GM04504 (cell line): ENCODE measurements at regions not wholly inside any gene's neighbourhood (a gene's known extent, or its start where the extent isn't known, plus 50 kb on each side); places are given as distances from the start of the nearest gene placed in this dataset.

ENCODE experiments used
- DNase-seq: peaks from one replicate; pipeline ENCODE4 v3.0.0-alpha.2; 2012; ENCODE audit warnings: low read depth

DNA sequence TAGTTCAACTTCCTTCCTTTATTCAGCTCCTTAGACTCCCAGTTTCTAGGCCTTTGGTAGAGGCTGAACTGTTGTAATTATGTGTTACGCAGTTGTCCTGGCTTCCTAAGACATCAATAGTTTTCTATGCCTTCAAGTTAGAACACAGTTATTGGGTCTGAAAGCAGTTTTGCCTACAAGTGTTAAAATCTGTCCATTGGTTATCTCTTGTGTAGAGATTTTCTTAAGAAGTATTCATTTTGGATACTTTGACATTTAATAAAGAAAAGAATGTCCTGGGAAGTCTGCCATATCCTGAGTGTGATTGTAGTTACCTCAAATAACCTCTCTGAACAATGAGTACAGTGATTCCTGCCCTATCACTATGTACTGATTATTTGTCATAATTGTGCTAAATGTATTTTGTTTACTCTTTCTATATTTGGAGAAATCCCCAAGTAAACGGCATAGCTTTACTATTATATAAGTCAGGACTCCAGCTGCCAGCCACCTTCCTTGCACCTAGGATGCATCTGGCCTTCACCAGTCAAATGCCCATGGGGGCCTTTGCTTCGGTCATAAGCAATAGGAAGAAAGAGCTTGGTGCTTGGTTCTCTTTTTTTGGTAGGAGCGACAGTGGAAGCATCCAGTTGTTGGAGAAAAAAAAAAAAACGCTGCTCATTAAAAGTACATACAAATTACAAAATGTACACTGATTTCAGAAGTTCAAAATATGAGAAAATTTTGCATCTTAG is 449.5 kb upstream of the PKDCC start:
- no peak for DNase-seq

DNA sequence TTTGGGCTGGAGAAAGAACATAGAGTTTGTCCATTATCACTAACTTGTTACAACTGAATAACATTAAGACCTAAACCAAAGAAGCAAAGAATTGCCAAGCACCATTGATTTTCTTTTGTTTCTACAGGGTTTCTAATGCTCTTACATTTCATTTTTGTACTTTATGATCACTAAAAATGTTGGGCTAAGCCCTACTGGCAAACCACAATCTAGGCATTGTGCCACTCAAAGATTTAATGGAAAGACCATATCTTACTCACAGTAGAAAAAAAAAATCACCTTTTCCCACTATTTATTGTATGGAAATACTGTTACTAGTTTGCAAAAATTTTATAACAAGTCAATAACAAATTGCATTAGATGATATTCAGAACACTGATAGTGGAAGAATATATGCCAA is 447.4 kb upstream of the PKDCC start:
- no peak for DNase-seq

DNA sequence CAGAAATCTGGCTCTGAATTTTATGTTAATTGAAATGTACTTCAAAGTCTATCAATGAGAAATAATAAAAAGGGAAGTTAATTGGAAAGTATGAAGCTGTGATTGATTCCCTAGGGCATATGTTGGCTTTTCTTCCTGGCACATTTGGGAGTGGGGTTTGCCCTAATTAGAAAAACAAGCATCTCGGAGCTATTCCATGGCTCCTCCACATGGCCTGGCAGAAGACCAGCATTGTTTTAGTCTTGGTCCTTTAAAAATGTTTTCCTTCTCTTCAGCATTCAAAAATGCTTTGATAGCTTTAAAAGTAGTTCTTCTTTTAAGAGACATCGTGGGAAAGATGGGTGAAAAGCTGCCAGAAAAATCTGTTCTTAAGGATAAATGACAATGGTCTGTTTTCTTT is 445.5 kb upstream of the PKDCC start:
- DNase-seq, result no peak

DNA sequence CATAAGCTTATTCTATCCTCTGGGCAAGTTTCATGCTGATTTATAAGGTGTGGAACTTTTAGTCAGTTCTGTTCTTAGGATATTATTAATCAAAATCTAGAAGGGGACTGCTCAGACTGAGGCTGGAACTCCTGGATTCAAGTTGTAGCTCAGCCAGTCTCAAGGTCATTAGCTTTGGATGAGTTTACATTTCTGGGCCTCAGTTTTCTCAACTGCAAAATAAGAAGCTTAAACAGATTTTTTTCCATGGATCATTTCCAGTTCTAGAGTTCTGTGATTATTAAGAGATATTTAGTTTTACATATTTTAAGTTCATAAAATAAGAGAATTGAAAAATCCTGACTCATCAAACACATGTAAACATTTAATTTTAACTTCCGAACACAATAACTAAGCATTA is 442.5 kb upstream of the PKDCC start:
- DNase-seq, result no peak

DNA sequence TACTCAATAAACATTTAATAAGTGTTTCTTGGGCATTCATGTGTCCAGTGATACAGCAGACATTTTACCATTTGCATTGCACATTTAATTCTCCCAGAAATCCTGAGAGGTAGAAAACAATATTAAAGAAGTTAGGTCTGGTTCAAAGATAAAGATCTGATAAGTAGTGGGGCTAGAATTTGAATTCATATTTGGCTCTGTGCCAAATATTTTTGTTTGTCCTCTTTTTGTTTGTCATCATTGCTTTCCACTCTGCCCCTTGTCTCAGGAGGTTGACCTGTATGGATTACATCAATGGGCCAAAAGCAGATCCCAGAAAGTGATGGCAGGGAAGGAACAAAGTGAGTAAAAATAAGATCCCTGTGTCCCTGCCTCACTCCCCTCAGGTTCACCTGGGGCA is 441.9 kb upstream of the PKDCC start:
- no peak for DNase-seq

DNA sequence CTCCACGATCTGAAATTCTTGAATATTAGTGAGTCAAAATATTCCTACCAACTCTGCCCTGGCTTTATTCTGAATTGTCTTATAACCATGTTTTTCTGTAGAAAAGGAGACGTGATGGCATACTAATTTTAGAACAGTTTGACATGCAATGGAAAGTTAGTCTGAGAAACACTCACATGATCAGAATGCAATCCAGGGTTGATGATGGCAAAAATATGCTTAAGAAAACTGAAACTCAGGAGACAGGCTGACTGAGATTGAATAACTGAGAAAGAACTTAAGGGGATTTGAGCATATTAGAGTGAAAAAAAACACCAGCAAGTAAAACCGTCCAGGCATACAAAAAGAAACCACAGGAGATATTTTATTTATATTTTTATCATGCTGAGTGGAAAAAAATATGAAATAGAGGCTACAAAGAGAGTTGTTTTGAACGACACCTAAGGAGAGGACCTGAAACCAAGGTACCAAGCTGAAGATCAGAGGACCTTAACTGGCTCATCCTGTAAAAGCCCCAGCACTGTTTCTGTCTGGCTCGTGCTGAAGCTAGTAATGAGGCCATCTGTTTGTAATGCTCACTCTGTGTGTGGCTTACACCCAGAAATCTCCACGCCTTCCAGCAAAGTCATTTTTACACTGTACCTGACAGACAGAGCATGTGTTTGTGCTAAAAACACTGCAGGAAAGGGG is 437.2 kb upstream of the PKDCC start:
- no peak for DNase-seq

DNA sequence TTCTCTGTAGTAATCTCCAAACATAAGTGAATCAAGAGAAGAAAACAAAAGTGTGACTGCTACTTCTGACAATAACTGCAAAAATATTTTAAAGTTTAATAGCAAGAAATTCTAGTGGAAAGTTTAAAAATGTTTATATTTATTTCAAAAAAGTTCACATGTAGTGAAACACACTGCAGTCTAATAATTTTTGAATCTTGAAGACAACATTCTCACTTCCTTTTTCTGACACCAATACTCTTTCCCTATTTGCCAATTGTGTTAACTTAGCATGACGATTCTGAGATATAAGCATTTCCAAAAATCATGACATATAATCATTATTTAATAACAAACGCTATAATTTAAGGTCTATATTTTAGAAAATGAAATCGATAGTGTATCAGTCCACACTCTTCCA is 429.1 kb upstream of the PKDCC start:
- DNase-seq, result no peak

DNA sequence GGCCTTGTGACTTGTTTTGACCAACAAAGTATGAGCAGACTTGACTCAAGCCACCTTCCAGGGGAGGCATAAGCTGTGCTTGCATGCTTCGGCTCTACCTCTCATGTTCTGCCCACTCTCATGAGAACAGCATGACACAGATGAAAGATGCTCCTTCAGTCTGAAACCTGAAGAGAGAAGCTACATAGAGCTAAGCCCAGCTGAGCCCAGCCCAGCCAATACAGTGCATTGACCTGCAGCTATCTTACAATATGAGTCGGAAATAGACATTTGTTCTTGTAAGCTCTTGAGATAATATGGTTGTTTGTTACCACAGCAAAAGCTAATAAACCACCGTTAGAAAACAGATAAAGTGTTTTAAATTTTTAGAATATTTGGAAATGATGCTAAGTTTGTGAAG is 426.7 kb upstream of the PKDCC start:
- no peak for DNase-seq

DNA sequence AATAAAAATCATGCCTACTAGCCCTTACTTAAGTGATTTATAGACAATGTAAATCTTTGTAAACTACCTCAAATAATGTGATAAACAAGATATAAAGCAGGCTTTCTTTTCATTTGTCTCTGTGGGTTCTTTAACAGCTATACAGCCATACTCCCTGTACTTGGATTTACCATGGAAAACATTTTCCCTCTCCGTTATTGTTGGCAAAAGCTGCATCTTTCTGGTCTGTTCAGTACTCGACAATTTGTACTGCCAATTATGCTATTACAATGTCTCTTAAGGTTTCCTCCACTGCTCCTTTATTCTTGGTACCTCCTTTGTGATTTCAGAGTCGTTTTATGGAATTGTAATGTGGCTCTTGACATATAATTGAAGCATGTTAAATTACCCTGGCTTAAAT is 426.3 kb upstream of the PKDCC start:
- no peak for DNase-seq

DNA sequence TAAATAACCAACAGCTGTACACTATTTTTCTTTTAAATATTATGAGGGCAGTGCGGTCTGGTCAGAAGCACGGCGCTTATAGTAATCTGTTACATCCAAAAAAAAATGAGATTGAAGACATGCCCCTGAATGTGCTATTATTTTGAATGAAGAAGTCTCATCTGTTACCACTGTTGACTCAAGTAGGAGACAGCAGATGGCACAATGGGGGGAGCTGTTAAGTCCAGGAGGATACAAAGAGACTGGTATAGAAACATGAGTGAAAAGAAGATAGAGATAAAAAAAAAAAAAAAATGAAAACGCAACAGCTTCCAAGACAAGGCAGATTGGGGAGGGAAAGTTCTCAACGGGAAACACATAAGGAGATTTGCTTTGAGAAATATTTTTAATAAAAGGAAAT is 425.5 kb upstream of the PKDCC start:
- DNase-seq, result no peak

DNA sequence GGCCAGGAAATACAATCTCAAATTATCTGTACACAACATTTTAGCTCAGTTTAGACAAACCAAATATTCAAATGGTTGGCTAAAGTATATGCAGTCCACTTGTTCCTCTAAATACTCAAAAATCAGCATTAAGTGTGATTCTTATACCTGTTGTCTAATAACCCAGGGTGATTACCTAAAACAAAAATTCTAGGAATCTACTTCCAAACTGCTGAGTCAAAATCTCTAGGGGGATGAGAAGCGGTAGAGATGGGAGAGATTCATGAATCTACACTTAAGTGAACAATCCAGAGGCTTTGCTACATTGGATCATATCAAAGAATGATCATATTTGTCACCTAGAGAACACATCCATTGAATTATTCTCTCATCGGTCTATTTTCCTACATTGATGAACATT is 420.9 kb upstream of the PKDCC start:
- no peak for DNase-seq

DNA sequence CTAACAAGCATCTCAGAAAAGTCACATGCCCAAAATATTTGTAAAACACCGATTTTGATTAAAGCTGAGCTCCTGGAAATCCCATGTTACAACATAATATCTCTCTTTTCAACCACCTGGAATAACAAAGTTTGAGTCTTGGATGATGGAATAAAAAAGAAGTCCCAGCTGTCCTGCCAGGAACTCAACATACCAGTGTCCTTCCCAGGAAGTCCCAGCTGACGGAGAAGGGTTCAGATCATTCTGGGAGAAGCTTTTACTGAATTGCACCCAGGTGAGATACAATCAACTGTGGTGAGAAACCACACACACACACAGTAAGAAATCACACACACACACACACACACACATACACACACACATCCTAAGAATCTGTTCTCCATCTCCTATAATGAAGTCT is 413.1 kb upstream of the PKDCC start:
- DNase-seq, result no peak

DNA sequence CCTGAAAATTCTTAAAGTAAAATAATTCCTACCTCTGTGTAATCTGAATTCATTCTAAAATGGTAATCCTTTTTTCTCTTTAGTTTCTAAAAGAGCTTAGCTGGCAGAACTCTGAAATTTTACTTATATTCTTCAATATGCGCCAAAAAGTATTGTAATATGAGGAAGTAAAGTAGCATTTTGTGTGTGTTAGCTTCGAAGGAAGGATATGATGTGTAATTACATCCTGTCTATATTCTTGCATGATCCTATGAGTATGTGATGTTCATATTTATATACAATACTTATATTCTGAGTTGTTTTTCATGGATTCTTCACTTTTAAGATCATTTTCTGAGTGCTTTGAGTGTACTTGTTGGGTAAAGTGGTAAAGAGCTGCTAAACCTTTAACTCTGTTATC is 402.9 kb upstream of the PKDCC start:
- no peak for DNase-seq

DNA sequence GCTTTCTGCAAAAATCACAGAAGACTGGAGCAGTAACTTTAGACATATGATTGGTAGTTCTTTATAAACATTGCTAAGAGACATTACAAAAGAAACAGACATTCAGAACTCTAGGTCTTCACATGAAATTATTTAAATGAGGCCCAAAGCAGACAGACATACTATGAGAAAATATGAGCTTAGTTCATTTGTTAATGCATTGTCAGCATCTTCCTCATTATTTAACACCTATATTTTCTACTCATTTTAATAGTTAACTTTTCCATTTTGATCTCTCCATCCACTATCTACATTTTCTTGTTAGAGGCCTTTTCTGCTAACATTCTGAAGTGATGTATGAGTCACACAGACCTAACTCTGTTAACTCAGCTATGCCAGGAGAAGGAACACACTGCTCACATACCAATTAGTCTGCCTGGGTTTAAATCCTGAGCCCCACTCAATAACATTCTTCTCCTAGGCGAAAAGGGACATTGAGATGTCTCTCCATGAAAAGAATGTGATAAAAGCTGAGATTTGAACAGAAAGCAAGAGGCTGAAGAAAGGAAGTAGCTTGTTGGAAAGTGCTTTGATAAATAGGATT is 400.3 kb upstream of the PKDCC start:
- DNase-seq, result no peak

DNA sequence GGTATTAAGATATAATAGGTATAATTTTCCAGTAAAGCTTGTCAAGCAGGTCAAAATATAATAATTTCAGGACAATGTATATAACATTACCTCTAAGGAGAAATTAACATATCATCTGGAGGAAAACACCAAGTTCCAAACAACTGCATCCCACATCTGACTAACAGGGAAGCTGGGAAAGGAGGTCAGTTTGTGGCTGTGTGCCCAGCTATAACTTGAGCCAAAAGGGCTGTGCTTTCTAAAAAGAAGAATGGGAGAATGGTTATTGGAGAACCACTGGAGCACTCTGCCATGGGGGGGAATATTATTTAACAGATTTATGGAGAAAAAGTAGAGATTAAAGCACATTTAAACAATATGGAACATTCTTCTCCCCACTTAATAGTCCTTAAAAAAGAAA is 390.6 kb upstream of the PKDCC start:
- no peak for DNase-seq

DNA sequence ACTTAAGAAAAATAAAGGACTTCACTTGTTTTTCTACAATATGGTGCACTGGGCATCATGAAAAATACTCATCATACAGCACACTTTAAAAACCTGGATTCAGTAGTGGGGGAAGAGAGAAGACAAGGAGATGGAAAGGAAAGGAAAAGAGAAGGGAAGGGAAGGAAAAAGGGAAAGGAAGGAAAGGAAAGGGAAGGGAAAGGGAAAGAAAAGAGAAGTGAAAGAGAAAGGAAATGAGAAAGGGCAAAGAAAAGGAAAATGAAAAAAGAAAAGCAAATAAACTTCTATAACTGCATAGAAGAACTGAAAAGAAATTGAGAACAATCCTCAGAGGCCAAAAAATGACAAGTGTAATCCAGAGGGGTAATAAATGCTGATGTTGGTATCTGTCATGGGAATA is 388.1 kb upstream of the PKDCC start:
- no peak for DNase-seq

DNA sequence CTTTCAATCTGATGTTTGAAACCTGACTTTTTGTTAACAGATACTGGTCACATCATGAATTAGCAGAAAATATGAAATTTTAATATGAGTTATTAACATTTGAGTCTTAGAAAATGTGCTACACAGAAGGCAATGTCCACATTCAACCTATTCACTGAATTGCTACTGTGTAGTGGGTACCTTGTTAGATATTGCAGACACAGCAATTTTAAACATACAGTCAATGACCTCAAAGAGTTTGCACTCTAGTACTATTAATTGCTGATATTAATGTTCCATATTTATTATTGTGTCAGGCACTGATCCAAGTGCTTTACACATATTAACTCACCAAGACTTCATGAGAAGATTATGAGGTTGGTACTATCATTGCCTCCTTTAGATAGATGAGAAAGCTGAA is 385.4 kb upstream of the PKDCC start:
- DNase-seq, result no peak

DNA sequence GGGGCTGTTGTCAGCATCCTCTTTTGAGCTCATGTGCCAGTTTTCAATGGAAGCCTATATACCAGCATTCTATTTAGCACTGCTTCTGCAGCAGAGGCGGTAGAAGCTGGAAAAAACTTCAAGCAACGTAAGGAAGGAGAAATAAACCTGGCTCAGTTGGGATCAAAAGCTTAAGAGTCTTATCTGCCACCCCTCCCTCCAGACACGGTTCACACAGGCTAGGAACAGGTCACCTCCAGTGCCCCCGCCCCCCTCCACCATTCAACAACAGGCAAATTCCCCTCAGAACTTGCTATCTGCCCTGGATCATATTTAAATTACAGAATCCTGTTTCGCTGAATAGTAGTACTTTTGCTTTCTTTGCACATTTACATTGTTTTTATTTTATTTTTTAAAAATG is 384.8 kb upstream of the PKDCC start:
- no peak for DNase-seq

DNA sequence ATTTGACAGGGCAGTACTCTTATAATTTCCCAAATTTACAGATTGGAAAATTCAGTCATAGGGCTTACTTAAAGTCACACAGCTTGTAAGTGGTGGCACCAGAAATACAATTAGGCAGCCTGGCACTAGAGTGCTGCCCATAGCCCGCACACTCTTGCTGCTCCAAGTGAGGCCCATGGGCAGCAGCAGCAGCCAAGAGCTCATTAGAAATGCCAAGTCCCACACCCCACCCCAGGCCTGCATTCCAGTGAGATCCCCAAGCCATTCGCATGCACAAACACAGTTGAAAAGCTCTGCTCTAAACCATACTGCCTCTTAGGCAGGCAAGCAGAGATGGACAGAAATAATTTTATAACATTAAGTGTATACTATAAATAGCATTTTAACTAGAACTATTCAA is 379.3 kb upstream of the PKDCC start:
- no peak for DNase-seq

DNA sequence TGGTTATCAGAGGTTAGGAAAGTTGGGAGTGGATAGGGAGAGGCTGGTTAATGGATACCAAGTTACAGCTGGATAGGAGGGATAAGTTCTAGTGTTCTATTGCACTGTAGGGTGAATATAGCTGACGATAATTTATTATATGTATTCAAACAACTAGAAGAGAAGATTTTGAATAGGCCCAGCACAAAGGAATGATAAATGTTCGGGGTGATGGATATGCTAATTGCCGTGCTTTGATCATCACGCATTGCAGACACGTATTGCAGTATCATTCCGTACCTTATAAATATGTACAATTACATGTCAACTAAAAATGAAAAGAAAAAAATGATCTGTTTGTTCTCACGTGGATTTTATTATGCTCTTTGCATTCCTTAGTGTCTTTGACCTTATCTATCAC is 369.2 kb upstream of the PKDCC start:
- DNase-seq, result no peak

DNA sequence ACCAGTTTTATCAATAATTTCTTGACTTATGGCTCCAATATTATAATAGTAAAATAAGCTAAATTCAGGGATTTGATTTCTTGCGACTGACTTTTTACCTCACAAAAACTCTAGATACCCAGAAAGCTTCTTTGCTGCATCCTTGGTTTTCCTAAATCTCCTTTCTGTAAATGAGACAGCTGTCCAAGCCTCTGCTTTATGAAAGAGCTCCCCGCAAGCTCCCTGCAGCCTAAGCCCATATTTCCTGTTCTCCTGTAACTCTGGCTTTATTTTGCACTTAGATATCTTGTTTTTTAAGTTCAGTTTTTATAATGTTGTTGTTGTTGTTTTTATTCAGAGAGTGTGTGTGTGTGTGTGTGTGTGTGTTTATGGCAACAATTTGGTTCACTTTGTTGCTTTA is 361.7 kb upstream of the PKDCC start:
- DNase-seq, result no peak

DNA sequence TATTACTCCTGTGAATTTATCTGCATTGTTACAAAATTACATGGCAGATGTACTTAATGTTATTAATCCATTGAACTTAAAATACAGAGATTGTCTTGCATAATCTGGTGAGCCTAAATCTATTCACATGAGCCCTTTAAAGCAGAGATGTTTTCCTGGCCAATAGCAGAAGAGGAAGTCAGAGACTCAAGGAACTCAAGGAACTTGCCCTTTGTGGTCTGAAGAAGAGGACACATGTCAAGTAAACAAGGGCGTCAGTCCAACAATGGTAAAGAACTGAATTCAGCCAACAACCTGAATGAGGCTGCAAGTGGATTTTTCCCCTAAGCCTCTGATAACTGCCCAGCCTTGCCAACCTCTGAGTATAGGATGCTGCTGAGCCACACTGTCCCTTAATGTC is 356.3 kb upstream of the PKDCC start:
- no peak for DNase-seq

DNA sequence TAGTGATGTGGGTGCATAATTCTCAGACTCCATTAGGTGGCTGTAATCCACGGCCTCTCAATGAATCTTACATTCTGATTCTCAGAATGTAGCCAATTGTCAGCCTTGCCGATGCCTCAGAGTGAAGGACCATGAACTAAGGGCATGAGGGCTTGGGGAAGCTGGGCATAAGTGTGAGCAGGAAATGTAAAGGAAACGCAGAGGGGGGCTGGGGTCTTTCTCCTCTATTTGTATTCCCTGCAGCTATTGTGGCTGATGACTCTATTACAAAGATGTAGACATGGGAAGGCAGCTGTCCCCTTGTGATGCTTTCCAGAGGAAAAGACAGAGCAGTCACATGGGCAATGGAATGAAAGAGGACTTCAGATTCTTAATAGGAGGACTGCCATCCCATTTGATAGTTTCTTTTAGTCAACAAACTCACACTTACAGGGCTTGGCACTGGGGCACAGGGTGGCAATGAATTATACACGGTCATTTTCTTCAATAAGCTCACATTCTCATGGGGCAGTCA is 353.2 kb upstream of the PKDCC start:
- DNase-seq, result no peak
